Testis (tissue), 2 donors: ENCODE measurements at regions not wholly inside any gene's neighbourhood (a gene's known extent, or its start where the extent isn't known, plus 50 kb on each side); places are given as distances from the start of the nearest gene placed in this dataset.

Experiments used
- DNase-seq: peaks from one replicate; pipeline ENCODE4 v3.0.0-alpha.2; 2019
- H3K27ac ChIP-seq, 2 donors: fragments of 200-600 bp; sonication (generic); one replicate each; pipeline ENCODE4 v1.5.1; 2019
- H3K27me3 ChIP-seq: fragments of 200-600 bp; sonication (generic); one replicate; pipeline ENCODE4 v1.5.1; 2019
- H3K36me3 ChIP-seq: fragments of 200-600 bp; sonication (generic); one replicate; pipeline ENCODE4 v1.5.1; 2017; ENCODE audit warnings: low read depth; ENCODE audit errors: missing control alignments
- H3K4me1 ChIP-seq: fragments of 200-600 bp; sonication (generic); one replicate; pipeline ENCODE4 v1.5.1; 2019
- H3K4me3 ChIP-seq, 2 donors: fragments of 200-600 bp; sonication (generic); one replicate each; pipeline ENCODE4 v1.5.1; 2017 to 2019
- H3K9me3 ChIP-seq: fragments of 200-600 bp; sonication (generic); one replicate; pipeline ENCODE4 v1.5.1; 2017
- CTCF ChIP-seq, 3 experiments: fragments of 450-650 bp in 2 of 3; fragments of 200-600 bp in 1 of 3; sonication (generic) in 1 of 3; IDR thresholded peaks; one replicate each; pipeline ENCODE4 v1.5.1; 2016 to 2019; ENCODE audit warnings: antibody characterized with exemption in 3 of 3, mild to moderate bottlenecking in 2 of 3, moderate library complexity in 1 of 3
- POLR2A ChIP-seq: fragments of 450-650 bp; IDR thresholded peaks from one replicate; pipeline ENCODE4 v1.6.1; 2017; ENCODE audit warnings: antibody characterized with exemption, mild to moderate bottlenecking, moderate library complexity
- WGBS, 2 donors: methylation state at CpG; one replicate each; pipeline ENCODE4 v1.1.5; 2018; 5-methylcytosine and 5-hydroxymethylcytosine counted together
- intact Hi-C: fragments of 100-400 bp; cut with DNase I; formaldehyde crosslinking; loops from one replicate; pipeline ENCODE4 v1.15.1; 2023; ENCODE audit warnings: low total_unique reads

GRCh38 chr1:209490013-209490412 lies 93.5 kb upstream of the CAMK1G start:
- Histone ChIP-seq H3K9me3 (no peaks in the 10 kb centered on the region), H3K27me3 (no peaks in the 10 kb centered on the region), H3K4me1 (no peaks in the 10 kb centered on the region), H3K36me3 (no peaks in the 10 kb centered on the region), H3K4me3 (no peak overlapping the region), H3K27ac (no peak overlapping the region)
- WGBS, 2 donors = 63 to 64% methylated on average over 3 of the region's 3 CpGs
- no peak for TF ChIP-seq POLR2A
- peak in 1 of 3 experiments; percentile 33 for TF ChIP-seq CTCF (IDR thresholded peaks at IDR 0.05)
- intact Hi-C loops = no loop called here
- DNase-seq = no peak

GRCh38 chr1:209491031-209491430 lies 92.5 kb upstream of the CAMK1G start:
- H3K9me3 ChIP-seq = no peaks in the 10 kb centered on the region
- no peak overlapping the region for H3K27ac ChIP-seq
- DNase-seq = no peak
- no peak for TF ChIP-seq CTCF (IDR thresholded peaks at IDR 0.05)
- TF ChIP-seq POLR2A = no peak
- H3K27me3 ChIP-seq = no peaks in the 10 kb centered on the region
- no peaks in the 10 kb centered on the region for H3K4me1 ChIP-seq
- no peaks in the 10 kb centered on the region for H3K36me3 ChIP-seq
- WGBS, 2 donors = 77 to 79% methylated on average over 2 of the region's 2 CpGs
- no peak overlapping the region for H3K4me3 ChIP-seq
- intact Hi-C loops = no loop called here

- 86 to 100% methylated on average over 1 of the region's 1 CpG for WGBS, 2 donors
- H3K36me3 ChIP-seq = no peaks in the 10 kb centered on the region
- no peak overlapping the region for H3K4me3 ChIP-seq
- intact Hi-C loops = no loop called here
- no peak for DNase-seq
- H3K27ac ChIP-seq = no peak overlapping the region
- H3K27me3 ChIP-seq = no peaks in the 10 kb centered on the region
- H3K4me1 ChIP-seq = no peaks in the 10 kb centered on the region
- TF ChIP-seq CTCF (IDR thresholded peaks at IDR 0.05) (no peak), POLR2A (no peak)
- no peaks in the 10 kb centered on the region for H3K9me3 ChIP-seq
These were observed 92.0 kb upstream of the CAMK1G start for GRCh38 chr1:209491496-209491895.

- Histone ChIP-seq H3K36me3 (no peaks in the 10 kb centered on the region), H3K4me1 (no peaks in the 10 kb centered on the region), H3K9me3 (no peaks in the 10 kb centered on the region), H3K4me3 (no peak overlapping the region), H3K27me3 (no peaks in the 10 kb centered on the region), H3K27ac (no peak overlapping the region)
- WGBS, 2 donors = 84 to 93% methylated on average over 4 of the region's 4 CpGs
- TF ChIP-seq POLR2A (no peak), CTCF (IDR thresholded peaks at IDR 0.05) (no peak)
- intact Hi-C loops = no loop called here
- DNase-seq = no peak
These were observed 91.6 kb upstream of the CAMK1G start for GRCh38 chr1:209491897-209492296.

GRCh38 chr1:209493559-209493958 lies 90.0 kb upstream of the CAMK1G start:
- H3K9me3 ChIP-seq = no peaks in the 10 kb centered on the region
- no peaks in the 10 kb centered on the region for H3K36me3 ChIP-seq
- H3K27me3 ChIP-seq = no peaks in the 10 kb centered on the region
- no peak overlapping the region for H3K4me3 ChIP-seq
- TF ChIP-seq POLR2A = no peak
- no peak for TF ChIP-seq CTCF (IDR thresholded peaks at IDR 0.05)
- intact Hi-C loops = no loop called here
- no peak for DNase-seq
- H3K27ac ChIP-seq = no peak overlapping the region
- no peaks in the 10 kb centered on the region for H3K4me1 ChIP-seq
